ENCODE measurements at regions not wholly inside any gene's neighbourhood (a gene's known extent, or its start where the extent isn't known, plus 50 kb on each side); places are given as distances from the start of the nearest gene placed in this dataset.

DNA sequence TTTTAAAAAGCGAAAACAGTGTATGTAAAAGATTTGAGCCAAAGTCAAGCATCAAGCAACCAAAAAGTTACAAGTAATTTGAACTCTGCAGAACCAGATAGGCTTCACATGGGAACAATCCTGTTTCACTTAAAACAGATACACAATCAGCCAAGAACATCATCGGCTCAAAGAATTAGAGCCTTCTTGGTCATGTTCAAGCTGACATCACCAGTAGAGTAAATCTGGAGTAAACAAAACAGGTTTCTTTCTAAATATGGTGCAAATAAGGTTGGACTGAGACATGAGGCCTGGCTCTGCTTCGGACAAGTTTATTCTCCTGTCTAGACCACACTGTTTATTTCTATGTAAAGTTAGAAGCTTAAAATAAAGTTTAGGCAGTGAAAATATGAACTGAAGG lies 116.0 kb downstream of the GMNC start (continued):
- TF ChIP-seq, protein P1, sequence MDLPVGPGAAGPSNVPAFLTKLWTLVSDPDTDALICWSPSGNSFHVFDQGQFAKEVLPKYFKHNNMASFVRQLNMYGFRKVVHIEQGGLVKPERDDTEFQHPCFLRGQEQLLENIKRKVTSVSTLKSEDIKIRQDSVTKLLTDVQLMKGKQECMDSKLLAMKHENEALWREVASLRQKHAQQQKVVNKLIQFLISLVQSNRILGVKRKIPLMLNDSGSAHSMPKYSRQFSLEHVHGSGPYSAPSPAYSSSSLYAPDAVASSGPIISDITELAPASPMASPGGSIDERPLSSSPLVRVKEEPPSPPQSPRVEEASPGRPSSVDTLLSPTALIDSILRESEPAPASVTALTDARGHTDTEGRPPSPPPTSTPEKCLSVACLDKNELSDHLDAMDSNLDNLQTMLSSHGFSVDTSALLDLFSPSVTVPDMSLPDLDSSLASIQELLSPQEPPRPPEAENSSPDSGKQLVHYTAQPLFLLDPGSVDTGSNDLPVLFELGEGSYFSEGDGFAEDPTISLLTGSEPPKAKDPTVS (IDR thresholded peaks at IDR 0.05; ENCODE audit: low read depth, low read length), result no peak
- no peak for TF ChIP-seq GABPA (IDR thresholded peaks at IDR 0.05; ENCODE audit: low read depth)

DNA sequence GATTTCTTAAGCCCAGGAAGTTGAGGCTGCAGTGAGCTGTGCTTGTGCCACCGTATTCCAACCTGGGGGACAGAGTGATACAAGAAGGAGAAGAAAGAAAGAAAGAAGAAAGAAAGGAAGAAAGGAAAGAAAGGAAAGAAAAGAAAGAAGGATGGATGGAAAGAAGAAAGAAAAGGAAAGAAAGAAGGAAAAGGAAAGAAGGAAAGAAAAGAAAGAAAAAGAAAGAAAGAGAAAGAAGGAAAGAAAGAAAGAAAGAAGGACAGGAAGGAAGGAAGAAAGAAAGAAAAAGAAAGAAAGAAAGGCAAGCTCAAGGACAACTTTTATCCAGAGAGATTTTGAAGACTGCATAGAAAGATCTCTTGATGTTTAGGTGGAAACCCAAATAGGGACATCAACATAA lies 120.7 kb downstream of the GMNC start:
- Histone ChIP-seq H3K36me3 (ENCODE audit: control insufficient read depth in 2 of 2, insufficient read depth in 2 of 2, low read length in 1 of 2) (no peaks in the 10 kb centered on the region), H4K20me1 (ENCODE audit: control insufficient read depth, insufficient read depth) (no peaks in the 10 kb centered on the region), H3K4me1 (ENCODE audit: control insufficient read depth, insufficient read depth, low read length) (no peaks in the 10 kb centered on the region), H3K79me2 (ENCODE audit: control insufficient read depth, insufficient read depth, low read length) (no peaks in the 10 kb centered on the region), H3K9me3 (replicated peaks; ENCODE audit: control insufficient read depth, insufficient read depth, low read length) (no peaks in the 10 kb centered on the region), H2AFZ (ENCODE audit: control insufficient read depth, low read depth, low read length) (no peak overlapping the region), H3K27me3 (replicated peaks in 1 of 2; ENCODE audit: control insufficient read depth in 2 of 2, insufficient read depth in 2 of 2, low read length in 1 of 2) (no peaks in the 10 kb centered on the region), H3K9ac (ENCODE audit: control insufficient read depth, insufficient read depth, low read length) (no peak overlapping the region), H3K4me2 (ENCODE audit: control insufficient read depth, insufficient read depth) (no peak overlapping the region), H3K4me3 (no peak overlapping the region), H3K27ac (ENCODE audit: control insufficient read depth, insufficient read depth) (no peak overlapping the region)
- DNase-seq (ENCODE audit: low read depth, low spot score) (no peak), ATAC-seq (no peak), FAIRE-seq (no peak)
- TF ChIP-seq SRF (IDR thresholded peaks at IDR 0.05; ENCODE audit: low read depth in 2 of 2, low read length in 2 of 2), result no peak
- CTCF ChIA-PET, result no interaction called here
- RAD21 ChIA-PET (ENCODE audit: unreplicated experiment), result no interaction called here
- SMC1A ChIA-PET (ENCODE audit: uncharacterized antibody, unreplicated experiment), result no interaction called here
- no TSS peak for BruUV-seq (replicated peaks)
- WGBS (ENCODE audit: insufficient coverage, insufficient replicate concordance, low lambda C conversion rate, missing lambda C conversion rate), result 0% methylated on average over 1 of the region's 1 CpG
- POLR2A ChIA-PET, result no interaction called here
- intact Hi-C loops (cut with micrococcal nuclease; ENCODE audit: unreplicated experiment) (no loop called here), in situ Hi-C loops (cut with MboI) (no loop called here)

DNA sequence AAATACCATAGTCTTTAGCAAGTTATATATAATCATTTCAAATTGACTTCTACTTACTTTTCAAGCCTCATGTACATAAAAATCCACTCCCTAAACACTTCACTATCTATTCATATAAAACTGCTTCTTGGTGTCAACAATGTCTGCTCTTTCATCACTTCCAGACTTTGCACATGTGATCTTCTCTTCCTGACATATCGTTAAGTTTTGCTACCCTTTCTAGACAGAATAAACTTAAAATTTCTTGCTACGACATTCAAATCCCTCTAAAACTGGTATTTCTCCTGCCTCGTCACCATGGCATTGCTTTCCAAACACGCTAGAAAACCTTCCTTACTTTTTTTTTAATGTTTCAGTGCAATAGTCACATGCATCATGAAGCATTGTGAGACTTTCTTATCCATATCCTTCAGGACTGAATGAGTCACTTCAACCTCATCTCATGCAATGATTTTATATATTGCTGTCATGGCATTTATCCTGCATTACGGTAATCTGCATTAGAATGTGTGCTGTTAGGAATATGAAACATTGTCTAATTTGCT lies 122.8 kb downstream of the GMNC start:
- BruUV-seq (replicated peaks), result no TSS peak
- H3K79me2 ChIP-seq (ENCODE audit: control insufficient read depth, insufficient read depth, low read length), result no peaks in the 10 kb centered on the region
- no peak for DNase-seq (ENCODE audit: low read depth, low spot score)
- TF ChIP-seq, protein P2, sequence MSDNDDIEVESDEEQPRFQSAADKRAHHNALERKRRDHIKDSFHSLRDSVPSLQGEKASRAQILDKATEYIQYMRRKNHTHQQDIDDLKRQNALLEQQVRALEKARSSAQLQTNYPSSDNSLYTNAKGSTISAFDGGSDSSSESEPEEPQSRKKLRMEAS (IDR thresholded peaks at IDR 0.05; ENCODE audit: low read depth, low read length), result no peak
- TF ChIP-seq BRCA1 (IDR thresholded peaks at IDR 0.05; ENCODE audit: low read depth, low read length) (no peak), BACH1 (IDR thresholded peaks at IDR 0.05; ENCODE audit: borderline replicate concordance) (no peak), GABPA (IDR thresholded peaks at IDR 0.05; ENCODE audit: low read depth) (no peak), SIX5 (IDR thresholded peaks at IDR 0.05; ENCODE audit: low read depth, low read length, severe bottlenecking) (no peak), SMC3 (IDR thresholded peaks at IDR 0.05; ENCODE audit: borderline replicate concordance, low read length) (no peak), ESRRA (IDR thresholded peaks at IDR 0.05; ENCODE audit: low read length) (no peak), FOS (IDR thresholded peaks at IDR 0.05; ENCODE audit: borderline replicate concordance, extremely low read depth, insufficient read length) (no peak), RBBP5 (conservative IDR thresholded peaks at IDR 0.05) (no peak), SRF (IDR thresholded peaks at IDR 0.05; ENCODE audit: low read depth in 2 of 2, low read length in 2 of 2) (no peak)
- TF ChIP-seq, protein P3, sequence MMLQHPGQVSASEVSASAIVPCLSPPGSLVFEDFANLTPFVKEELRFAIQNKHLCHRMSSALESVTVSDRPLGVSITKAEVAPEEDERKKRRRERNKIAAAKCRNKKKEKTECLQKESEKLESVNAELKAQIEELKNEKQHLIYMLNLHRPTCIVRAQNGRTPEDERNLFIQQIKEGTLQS (IDR thresholded peaks at IDR 0.05; ENCODE audit: borderline replicate concordance, extremely low read depth, low read depth, low read length), result no peak
- TF ChIP-seq, protein P4, sequence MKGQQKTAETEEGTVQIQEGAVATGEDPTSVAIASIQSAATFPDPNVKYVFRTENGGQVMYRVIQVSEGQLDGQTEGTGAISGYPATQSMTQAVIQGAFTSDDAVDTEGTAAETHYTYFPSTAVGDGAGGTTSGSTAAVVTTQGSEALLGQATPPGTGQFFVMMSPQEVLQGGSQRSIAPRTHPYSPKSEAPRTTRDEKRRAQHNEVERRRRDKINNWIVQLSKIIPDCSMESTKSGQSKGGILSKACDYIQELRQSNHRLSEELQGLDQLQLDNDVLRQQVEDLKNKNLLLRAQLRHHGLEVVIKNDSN (IDR thresholded peaks at IDR 0.05; ENCODE audit: borderline replicate concordance, extremely low read length, insufficient read depth, low read depth, low read length), result no peak

More for the DNA sequence above, 122.8 kb downstream of the GMNC start:
- Histone ChIP-seq H4K20me1 (ENCODE audit: control insufficient read depth, insufficient read depth) (no peaks in the 10 kb centered on the region), H3K9me3 (replicated peaks; ENCODE audit: control insufficient read depth, insufficient read depth, low read length) (no peaks in the 10 kb centered on the region), H3K36me3 (ENCODE audit: control insufficient read depth in 2 of 2, insufficient read depth in 2 of 2, low read length in 1 of 2) (no peaks in the 10 kb centered on the region), H3K27ac (ENCODE audit: control insufficient read depth, insufficient read depth) (no peak overlapping the region), H3K27me3 (replicated peaks in 1 of 2; ENCODE audit: control insufficient read depth in 2 of 2, insufficient read depth in 2 of 2, low read length in 1 of 2) (no peaks in the 10 kb centered on the region), H3K4me1 (ENCODE audit: control insufficient read depth, insufficient read depth, low read length) (no peaks in the 10 kb centered on the region), H3K9ac (ENCODE audit: control insufficient read depth, insufficient read depth, low read length) (no peak overlapping the region), H3K4me2 (ENCODE audit: control insufficient read depth, insufficient read depth) (no peak overlapping the region), H3K4me3 (no peak overlapping the region), H2AFZ (ENCODE audit: control insufficient read depth, low read depth, low read length) (no peak overlapping the region)
- ATAC-seq (no peak), FAIRE-seq (no peak)
- ChIA-PET SMC1A (ENCODE audit: uncharacterized antibody, unreplicated experiment) (interaction anchor here (1.1 kb wide), 1 partner anchor 9 kb away, joined by 4 read pairs; no protein-coding TSS in a partner anchor), RAD21 (ENCODE audit: unreplicated experiment) (no interaction called here), CTCF (no interaction called here), POLR2A (no interaction called here)
- in situ Hi-C loops (cut with MboI) (no loop called here), intact Hi-C loops (cut with micrococcal nuclease; ENCODE audit: unreplicated experiment) (no loop called here)
- 23% methylated on average over 5 of the region's 5 CpGs for WGBS (ENCODE audit: insufficient coverage, insufficient replicate concordance, low lambda C conversion rate, missing lambda C conversion rate)

Data from GM12878 (cell line).